ENCODE measurements at regions not wholly inside any gene's neighbourhood (a gene's known extent, or its start where the extent isn't known, plus 50 kb on each side); places are given as distances from the start of the nearest gene placed in this dataset.

- DNase-seq (ENCODE audit: low read depth, low spot score), result no peak
Measured at GRCh38 chr1:59143811-59144210, 153.1 kb upstream of the FGGY start.

GRCh38 chr1:59144959-59145358 lies 151.9 kb upstream of the FGGY start:
- no peak for DNase-seq (ENCODE audit: low read depth, low spot score)

- DNase-seq (ENCODE audit: low read depth, low spot score), result no peak
Measured at GRCh38 chr1:59146056-59146455, 150.8 kb upstream of the FGGY start.

GRCh38 chr1:59146651-59147358 lies 150.1 kb upstream of the FGGY start:
- peak; percentile 68 for DNase-seq (ENCODE audit: low read depth, low spot score)

- DNase-seq (ENCODE audit: low read depth, low spot score), result no peak
Measured at GRCh38 chr1:59149435-59149834, 147.5 kb upstream of the FGGY start.

GRCh38 chr1:59150577-59151386 lies 146.1 kb upstream of the FGGY start:
- DNase-seq (ENCODE audit: low read depth, low spot score), result peak; percentile 80

GRCh38 chr1:59151387-59151761 lies 145.5 kb upstream of the FGGY start:
- no peak for DNase-seq (ENCODE audit: low read depth, low spot score)

GRCh38 chr1:59151860-59152259 lies 145.0 kb upstream of the FGGY start:
- no peak for DNase-seq (ENCODE audit: low read depth, low spot score)

- DNase-seq (ENCODE audit: low read depth, low spot score), result no peak
Measured at GRCh38 chr1:59152511-59152910, 144.4 kb upstream of the FGGY start.

GRCh38 chr1:59154401-59154800 lies 142.5 kb upstream of the FGGY start:
- DNase-seq (ENCODE audit: low read depth, low spot score), result no peak

- DNase-seq (ENCODE audit: low read depth, low spot score), result no peak
Measured at GRCh38 chr1:59155351-59155750, 141.5 kb upstream of the FGGY start.

- DNase-seq (ENCODE audit: low read depth, low spot score), result no peak
Measured at GRCh38 chr1:59156051-59156450, 140.8 kb upstream of the FGGY start.

GRCh38 chr1:59156526-59157199 lies 140.2 kb upstream of the FGGY start:
- peak; percentile 71 for DNase-seq (ENCODE audit: low read depth, low spot score)

GRCh38 chr1:59158321-59158720 lies 138.6 kb upstream of the FGGY start:
- no peak for DNase-seq (ENCODE audit: low read depth, low spot score)

GRCh38 chr1:59159557-59160203 lies 137.2 kb upstream of the FGGY start:
- no peak for DNase-seq (ENCODE audit: low read depth, low spot score)

- DNase-seq (ENCODE audit: low read depth, low spot score), result no peak
Measured at GRCh38 chr1:59161136-59161535, 135.8 kb upstream of the FGGY start.

- no peak for DNase-seq (ENCODE audit: low read depth, low spot score)
Measured at GRCh38 chr1:59162665-59163064, 134.2 kb upstream of the FGGY start.

GRCh38 chr1:59163268-59164092 lies 133.4 kb upstream of the FGGY start:
- DNase-seq (ENCODE audit: low read depth, low spot score), result no peak

GRCh38 chr1:59164371-59164770 lies 132.5 kb upstream of the FGGY start:
- DNase-seq (ENCODE audit: low read depth, low spot score), result no peak

GRCh38 chr1:59165353-59165752 lies 131.5 kb upstream of the FGGY start:
- DNase-seq (ENCODE audit: low read depth, low spot score), result no peak

GRCh38 chr1:59169703-59170102 lies 127.2 kb upstream of the FGGY start:
- DNase-seq (ENCODE audit: low read depth, low spot score), result no peak

All from ELF-1 (cell line).